Astrocyte of the spinal cord (primary cell): ENCODE measurements at regions not wholly inside any gene's neighbourhood (a gene's known extent, or its start where the extent isn't known, plus 50 kb on each side); places are given as distances from the start of the nearest gene placed in this dataset.

Experiments
- DNase-seq: peaks from one replicate; pipeline ENCODE4 v3.0.0; 2011; ENCODE audit warnings: low read depth, low spot score
- H3K4me3 ChIP-seq: 2 replicates; pipeline ENCODE4 v1.5.1; 2011; ENCODE audit warnings: low read depth, mild to moderate bottlenecking, low read length, moderate library complexity
- in situ Hi-C: cut with HindIII; loops from 2 replicates; pipeline ENCODE4 v1.10.0; 2017; ENCODE audit warnings: low sequenced_read_pairs
- TF ChIP-seq, protein P1 (sequence below): IDR thresholded peaks from 2 replicates; pipeline ENCODE4 v1.5.1; 2012; ENCODE audit warnings: low read depth, mild to moderate bottlenecking, low read length, inconsistent platforms

GRCh38 chr11:129655247-129655832 lies 160.3 kb upstream of the TMEM45B start:
- DNase-seq = no peak
- in situ Hi-C loops = no loop called here
- no peak overlapping the region for H3K4me3 ChIP-seq
- TF ChIP-seq, protein P1, sequence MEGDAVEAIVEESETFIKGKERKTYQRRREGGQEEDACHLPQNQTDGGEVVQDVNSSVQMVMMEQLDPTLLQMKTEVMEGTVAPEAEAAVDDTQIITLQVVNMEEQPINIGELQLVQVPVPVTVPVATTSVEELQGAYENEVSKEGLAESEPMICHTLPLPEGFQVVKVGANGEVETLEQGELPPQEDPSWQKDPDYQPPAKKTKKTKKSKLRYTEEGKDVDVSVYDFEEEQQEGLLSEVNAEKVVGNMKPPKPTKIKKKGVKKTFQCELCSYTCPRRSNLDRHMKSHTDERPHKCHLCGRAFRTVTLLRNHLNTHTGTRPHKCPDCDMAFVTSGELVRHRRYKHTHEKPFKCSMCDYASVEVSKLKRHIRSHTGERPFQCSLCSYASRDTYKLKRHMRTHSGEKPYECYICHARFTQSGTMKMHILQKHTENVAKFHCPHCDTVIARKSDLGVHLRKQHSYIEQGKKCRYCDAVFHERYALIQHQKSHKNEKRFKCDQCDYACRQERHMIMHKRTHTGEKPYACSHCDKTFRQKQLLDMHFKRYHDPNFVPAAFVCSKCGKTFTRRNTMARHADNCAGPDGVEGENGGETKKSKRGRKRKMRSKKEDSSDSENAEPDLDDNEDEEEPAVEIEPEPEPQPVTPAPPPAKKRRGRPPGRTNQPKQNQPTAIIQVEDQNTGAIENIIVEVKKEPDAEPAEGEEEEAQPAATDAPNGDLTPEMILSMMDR = no peak

DNA sequence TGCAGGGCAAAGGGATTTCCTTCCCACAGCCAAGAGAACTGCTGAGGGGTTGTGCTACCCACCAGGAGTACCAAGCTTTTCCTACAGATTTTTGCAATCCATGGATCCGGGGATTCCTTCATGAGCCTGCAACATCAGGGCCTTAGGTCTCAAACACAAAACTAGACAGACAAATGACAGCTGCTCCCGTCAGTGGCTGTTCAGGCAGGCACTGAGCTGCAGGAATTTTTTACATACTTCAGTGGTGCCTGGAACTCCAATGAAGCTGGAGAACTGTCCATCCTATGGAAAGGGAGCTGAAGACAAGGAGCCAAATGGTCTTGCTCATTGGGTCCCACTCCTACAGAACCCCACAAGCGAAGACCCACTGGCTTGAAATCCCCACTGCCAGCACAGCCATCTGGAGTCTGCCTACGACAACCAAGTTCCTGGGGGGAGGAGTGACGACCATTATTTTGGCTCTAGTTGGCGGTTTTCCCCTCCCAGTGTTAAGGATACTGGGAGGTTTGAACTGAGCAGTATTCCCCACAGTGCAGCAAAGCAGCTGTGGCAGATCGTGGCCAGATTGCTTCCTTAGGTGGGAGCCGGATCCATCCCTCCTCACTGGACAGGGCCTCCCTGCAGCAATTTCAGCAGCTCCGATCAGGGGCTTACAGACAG lies 157.7 kb upstream of the TMEM45B start:
- in situ Hi-C loops = no loop called here
- no peak for DNase-seq
- no peak overlapping the region for H3K4me3 ChIP-seq
- TF ChIP-seq, protein P1 = no peak

GRCh38 chr11:129658526-129658867 lies 157.2 kb upstream of the TMEM45B start:
- TF ChIP-seq, protein P1 = no peak
- H3K4me3 ChIP-seq = no peak overlapping the region
- in situ Hi-C loops = no loop called here
- no peak for DNase-seq

- DNase-seq = no peak
- TF ChIP-seq, protein P1 = no peak
- in situ Hi-C loops = no loop called here
- no peak overlapping the region for H3K4me3 ChIP-seq
Observed at GRCh38 chr11:129680907-129681306, 134.7 kb upstream of the TMEM45B start.

GRCh38 chr11:129681344-129682114 lies 134.1 kb upstream of the TMEM45B start:
- in situ Hi-C loops = no loop called here
- H3K4me3 ChIP-seq = no peak overlapping the region
- DNase-seq = no peak
- TF ChIP-seq, protein P1 = no peak

GRCh38 chr11:129686269-129686668 lies 129.4 kb upstream of the TMEM45B start:
- in situ Hi-C loops = no loop called here
- no peak for DNase-seq
- H3K4me3 ChIP-seq = no peak overlapping the region

More at GRCh38 chr11:129686269-129686668, 129.4 kb upstream of the TMEM45B start:
- TF ChIP-seq, protein P1 = no peak
